CD4-positive, CD25-positive, alpha-beta regulatory T cell (primary cell): ENCODE measurements at regions not wholly inside any gene's neighbourhood (a gene's known extent, or its start where the extent isn't known, plus 50 kb on each side); places are given as distances from the start of the nearest gene placed in this dataset.

ENCODE experiments used
- ATAC-seq, 2 donors: fragments of 150-1000 bp; cut with Tn5 transposase; one replicate each; pipeline ENCODE4 v1.10.0; 2021; ENCODE audit warnings: low read depth in 2 of 2, moderate number of reproducible peaks in 2 of 2, moderate library complexity in 1 of 2
- DNase-seq, 3 donors: peaks; one replicate each; pipeline versions ENCODE4 v3.0.0 to v3.0.0-alpha.2; 2012 to 2022; ENCODE audit warnings: mixed read lengths in 1 of 3
- H3K27ac ChIP-seq: one replicate; pipeline ENCODE4 v1.7.0; 2013; ENCODE audit warnings: mild to moderate bottlenecking, low read length; ENCODE audit not compliant: insufficient read depth, poor library complexity, severe bottlenecking
- H3K27me3 ChIP-seq: one replicate; pipeline ENCODE4 v1.7.0; 2013; ENCODE audit warnings: low read length; ENCODE audit not compliant: control insufficient read depth, insufficient read depth
- H3K36me3 ChIP-seq: one replicate; pipeline ENCODE4 v1.7.0; 2013; ENCODE audit warnings: mild to moderate bottlenecking, low read length, moderate library complexity; ENCODE audit not compliant: control insufficient read depth, insufficient read depth
- H3K4me1 ChIP-seq: 2 replicates; pipeline ENCODE4 v1.7.0; 2013; ENCODE audit warnings: mild to moderate bottlenecking, low read length; ENCODE audit not compliant: insufficient read depth, control insufficient read depth, poor library complexity, severe bottlenecking
- H3K4me3 ChIP-seq: one replicate; pipeline ENCODE4 v1.7.0; 2013; ENCODE audit warnings: low read depth, mild to moderate bottlenecking, low read length, moderate library complexity
- H3K9me3 ChIP-seq, 2 experiments: 1 replicate in 1 of 2; 2 replicates in 1 of 2; pipeline ENCODE4 v1.7.0; 2013; ENCODE audit warnings: low read length in 2 of 2, mild to moderate bottlenecking in 1 of 2, moderate library complexity in 1 of 2; ENCODE audit not compliant: control insufficient read depth in 2 of 2
- H3K27ac Mint-ChIP-seq, 3 donors: one replicate each; pipeline ENCODE4 v1.8.0; 2020 to 2022; ENCODE audit warnings: mild to moderate bottlenecking in 3 of 3, mixed read lengths in 3 of 3, moderate library complexity in 2 of 3
- H3K27me3 Mint-ChIP-seq: one replicate; pipeline ENCODE4 v1.8.0; 2022; ENCODE audit warnings: mild to moderate bottlenecking, mixed read lengths
- H3K36me3 Mint-ChIP-seq: one replicate; pipeline ENCODE4 v1.8.0; 2020; ENCODE audit warnings: mixed read lengths
- H3K4me1 Mint-ChIP-seq, 4 donors: one replicate each; pipeline ENCODE4 v1.8.0; 2020 to 2022; ENCODE audit warnings: mixed read lengths in 4 of 4, mild to moderate bottlenecking in 1 of 4
- H3K4me3 Mint-ChIP-seq, 4 donors: one replicate each; pipeline ENCODE4 v1.8.0; 2020 to 2022; ENCODE audit warnings: mild to moderate bottlenecking in 4 of 4, mixed read lengths in 4 of 4, moderate library complexity in 3 of 4
- H3K9me3 Mint-ChIP-seq, 7 donors: one replicate each; pipeline ENCODE4 v1.8.0; 2020 to 2022; ENCODE audit warnings: mixed read lengths in 7 of 7, mild to moderate bottlenecking in 3 of 7, moderate library complexity in 2 of 7

DNA sequence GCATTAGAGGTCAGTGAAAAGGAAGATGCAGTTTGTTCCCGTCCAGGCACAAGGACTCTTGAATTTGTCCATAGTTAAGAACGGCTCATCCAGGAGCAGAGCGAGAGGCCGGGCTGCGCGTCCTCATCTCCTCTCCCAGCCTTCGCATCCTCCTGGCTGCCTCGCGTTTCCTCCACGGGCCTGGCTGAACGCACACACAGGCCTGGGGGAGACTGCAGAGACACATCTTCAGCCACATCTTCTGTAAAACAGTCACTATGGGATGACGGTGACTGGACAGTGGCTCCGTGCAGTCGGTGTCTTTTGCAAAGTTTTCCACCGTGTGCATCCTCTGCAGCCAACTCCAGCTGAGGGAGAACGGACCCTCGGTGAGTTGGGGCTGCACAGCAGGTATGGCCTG lies 89.7 kb downstream of the PSMG1 start:
- Histone ChIP-seq H3K9me3 (no peaks in the 10 kb centered on the region), H3K27ac (no peak overlapping the region), H3K4me3 (no peak overlapping the region), H3K4me1 (no peaks in the 10 kb centered on the region), H3K36me3 (no peaks in the 10 kb centered on the region), H3K27me3 (no peaks in the 10 kb centered on the region)
- H3K27ac Mint-ChIP-seq = no peak overlapping the region
- peaks cover 4% of the 10 kb centered on the region for H3K27me3 Mint-ChIP-seq
- H3K36me3 Mint-ChIP-seq = no peaks in the 10 kb centered on the region
- H3K4me3 Mint-ChIP-seq = no peak overlapping the region
- ATAC-seq (no peak), DNase-seq (no peak)
- no peaks in the 10 kb centered on the region for H3K4me1 Mint-ChIP-seq
- H3K9me3 Mint-ChIP-seq = no peaks in the 10 kb centered on the region

DNA sequence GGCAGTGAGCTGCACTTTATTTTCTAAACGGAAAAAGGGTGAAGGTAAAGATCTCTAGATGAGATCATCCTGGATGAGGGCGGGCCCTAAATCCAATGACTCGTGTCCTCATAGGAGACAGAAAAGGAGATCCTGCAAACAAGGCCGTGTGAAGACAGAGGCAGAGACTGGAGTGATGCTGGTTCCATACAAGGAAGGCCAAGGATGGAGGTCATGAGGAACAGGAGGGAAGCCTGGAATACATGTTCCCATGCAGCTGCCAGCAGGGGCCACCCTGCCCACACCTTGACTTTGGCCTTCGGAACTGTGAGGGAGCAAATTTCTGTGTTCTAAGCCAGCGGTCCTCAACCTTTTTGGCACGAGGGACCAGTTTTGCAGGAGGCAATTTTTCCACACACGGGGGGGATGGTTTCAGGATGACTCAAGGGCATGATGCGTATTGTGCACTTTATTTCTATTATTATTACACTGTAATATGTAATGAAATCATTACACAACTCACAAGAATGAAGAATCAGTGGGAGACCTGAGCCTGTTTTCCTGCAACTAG lies 94.3 kb downstream of the PSMG1 start:
- Histone ChIP-seq H3K4me3 (no peak overlapping the region), H3K9me3 (no peaks in the 10 kb centered on the region), H3K4me1 (no peaks in the 10 kb centered on the region), H3K27me3 (no peaks in the 10 kb centered on the region), H3K36me3 (no peaks in the 10 kb centered on the region), H3K27ac (no peak overlapping the region)
- no peaks in the 10 kb centered on the region for H3K27me3 Mint-ChIP-seq
- no peaks in the 10 kb centered on the region for H3K4me1 Mint-ChIP-seq
- no peaks in the 10 kb centered on the region for H3K36me3 Mint-ChIP-seq
- H3K9me3 Mint-ChIP-seq = no peaks in the 10 kb centered on the region
- DNase-seq = no peak
- no peak overlapping the region for H3K27ac Mint-ChIP-seq
- no peak overlapping the region for H3K4me3 Mint-ChIP-seq
- ATAC-seq = no peak

DNA sequence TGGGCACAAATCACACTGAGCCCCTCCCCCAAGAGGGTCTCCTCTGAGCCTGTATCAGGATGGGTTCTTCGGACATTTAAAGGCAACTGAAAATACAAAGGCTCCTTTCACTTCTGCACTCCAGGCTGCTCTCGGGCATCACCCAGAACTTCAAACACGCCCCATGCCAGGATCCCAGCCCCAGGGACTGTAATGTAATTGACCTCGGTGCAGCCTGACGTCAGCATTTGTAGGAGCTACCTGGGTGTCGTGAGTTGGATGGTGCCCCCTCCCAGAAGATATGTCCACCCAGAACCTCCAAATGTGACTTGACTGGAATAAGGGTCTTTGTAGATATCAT lies 95.2 kb downstream of the PSMG1 start:
- H3K4me3 ChIP-seq = no peak overlapping the region
- Mint-ChIP-seq H3K9me3 (no peaks in the 10 kb centered on the region), H3K27me3 (no peaks in the 10 kb centered on the region), H3K36me3 (no peaks in the 10 kb centered on the region), H3K4me3 (no peak overlapping the region), H3K27ac (no peak overlapping the region), H3K4me1 (no peaks in the 10 kb centered on the region)
- no peak for ATAC-seq
- H3K36me3 ChIP-seq = no peaks in the 10 kb centered on the region
- H3K4me1 ChIP-seq = no peaks in the 10 kb centered on the region
- H3K27ac ChIP-seq = no peak overlapping the region
- H3K9me3 ChIP-seq = no peaks in the 10 kb centered on the region
- H3K27me3 ChIP-seq = no peaks in the 10 kb centered on the region
- DNase-seq = no peak

DNA sequence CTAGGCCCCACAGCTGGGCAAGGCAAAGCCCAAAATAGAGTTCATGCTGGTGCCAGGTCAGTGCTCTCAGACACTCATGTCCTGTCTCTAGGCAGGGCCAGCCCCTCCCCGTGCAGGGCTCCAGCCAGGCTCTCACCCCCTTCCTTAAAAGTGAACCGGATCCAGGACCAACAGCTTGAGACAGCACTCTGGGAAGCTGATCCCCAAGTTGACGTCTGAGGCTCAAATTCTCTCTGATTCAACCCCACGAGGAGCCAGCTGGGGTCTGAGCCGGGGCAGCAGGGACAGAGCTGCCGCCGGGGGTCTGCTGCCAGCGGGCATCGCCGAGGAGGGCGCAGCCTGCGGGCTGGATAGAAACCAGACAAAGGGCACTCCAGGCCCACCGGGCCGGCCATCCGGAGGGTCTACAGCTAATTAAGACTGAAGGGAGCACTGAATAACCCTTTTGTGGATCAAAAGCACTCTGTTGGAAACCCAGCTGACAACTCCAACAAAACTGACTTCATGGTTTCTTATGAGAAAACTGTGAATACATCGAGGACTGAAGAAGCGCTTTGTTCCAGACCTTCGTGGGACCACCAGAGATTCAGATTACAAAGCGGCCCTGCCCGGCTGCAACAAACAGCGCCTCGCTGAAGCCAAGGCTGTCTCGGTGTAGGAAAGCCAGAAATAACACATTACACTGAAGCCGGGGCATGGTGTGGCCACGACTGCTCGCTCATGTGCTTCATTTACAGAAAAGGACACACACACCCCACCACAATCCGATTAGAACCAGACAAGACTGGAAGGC lies 95.8 kb downstream of the PSMG1 start:
- no peak overlapping the region for H3K27ac Mint-ChIP-seq
- no peaks in the 10 kb centered on the region for H3K4me1 ChIP-seq
- no peaks in the 10 kb centered on the region for H3K36me3 Mint-ChIP-seq
- H3K4me3 Mint-ChIP-seq = no peak overlapping the region
- DNase-seq = no peak
- no peak for ATAC-seq
- no peaks in the 10 kb centered on the region for H3K9me3 ChIP-seq
- H3K36me3 ChIP-seq = no peaks in the 10 kb centered on the region
- no peaks in the 10 kb centered on the region for H3K27me3 ChIP-seq
- no peaks in the 10 kb centered on the region for H3K27me3 Mint-ChIP-seq
- H3K27ac ChIP-seq = no peak overlapping the region
- H3K4me1 Mint-ChIP-seq = no peaks in the 10 kb centered on the region
- H3K4me3 ChIP-seq = no peak overlapping the region
- no peaks in the 10 kb centered on the region for H3K9me3 Mint-ChIP-seq

DNA sequence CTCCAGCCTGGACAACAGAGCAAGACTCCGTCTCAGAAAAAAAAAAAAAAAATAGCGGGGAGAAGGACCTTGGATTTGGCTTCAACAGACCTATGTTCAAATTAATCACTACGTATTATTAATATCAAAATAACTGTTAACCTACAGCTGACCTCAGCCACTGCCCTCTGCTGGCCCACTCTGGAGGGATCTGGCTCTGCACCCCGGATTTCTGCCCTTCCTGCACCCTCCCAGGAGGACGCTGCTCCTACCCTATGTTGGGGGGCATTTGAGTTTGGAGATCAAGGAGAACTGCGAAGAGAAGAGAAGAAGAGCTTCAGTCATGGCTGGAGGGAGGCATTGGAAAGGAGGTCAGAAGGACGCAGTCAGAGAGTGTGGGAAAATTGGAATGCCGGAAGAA lies 96.7 kb downstream of the PSMG1 start:
- Mint-ChIP-seq H3K27me3 (no peaks in the 10 kb centered on the region), H3K27ac (no peak overlapping the region), H3K4me1 (no peaks in the 10 kb centered on the region), H3K36me3 (no peaks in the 10 kb centered on the region), H3K4me3 (no peak overlapping the region), H3K9me3 (no peaks in the 10 kb centered on the region)
- no peaks in the 10 kb centered on the region for H3K36me3 ChIP-seq
- H3K4me1 ChIP-seq = no peaks in the 10 kb centered on the region
- ATAC-seq = no peak
- H3K27me3 ChIP-seq = no peaks in the 10 kb centered on the region
- no peak overlapping the region for H3K4me3 ChIP-seq
- no peak overlapping the region for H3K27ac ChIP-seq
- no peaks in the 10 kb centered on the region for H3K9me3 ChIP-seq
- DNase-seq = no peak

DNA sequence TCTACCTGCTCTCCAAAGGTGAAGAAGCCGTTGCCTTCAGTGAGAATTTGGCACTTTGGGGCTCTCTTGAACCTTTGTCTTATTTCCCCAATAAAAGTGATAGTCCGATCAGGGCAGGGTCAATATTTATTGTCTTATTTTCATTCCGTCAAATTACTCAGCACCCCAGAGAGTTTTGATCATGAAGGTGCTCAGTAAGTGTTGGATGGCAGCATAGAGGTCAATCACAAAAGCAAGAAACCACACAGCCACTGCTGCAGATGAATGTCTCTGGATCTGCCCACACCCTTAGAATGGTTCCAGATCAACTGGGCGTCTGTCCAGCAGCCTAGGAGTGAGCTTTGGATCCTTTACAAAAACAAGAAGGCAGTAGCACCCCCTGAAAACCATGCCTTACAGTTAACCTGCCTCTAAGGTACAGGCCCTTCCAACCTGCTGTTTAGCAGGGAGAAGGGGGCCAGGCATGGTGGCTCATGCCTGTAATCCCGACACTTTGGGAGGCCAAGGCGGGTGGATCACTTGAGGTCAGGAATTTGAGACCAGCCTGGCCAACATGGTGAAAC lies 97.3 kb downstream of the PSMG1 start:
- H3K27me3 ChIP-seq = no peaks in the 10 kb centered on the region
- no peak overlapping the region for H3K27ac ChIP-seq
- no peaks in the 10 kb centered on the region for H3K4me1 ChIP-seq
- Mint-ChIP-seq H3K36me3 (no peaks in the 10 kb centered on the region), H3K27me3 (no peaks in the 10 kb centered on the region), H3K27ac (no peak overlapping the region), H3K9me3 (no peaks in the 10 kb centered on the region), H3K4me1 (no peaks in the 10 kb centered on the region), H3K4me3 (no peak overlapping the region)
- H3K9me3 ChIP-seq = no peaks in the 10 kb centered on the region
- H3K36me3 ChIP-seq = no peaks in the 10 kb centered on the region
- ATAC-seq (no peak), DNase-seq (no peak)
- no peak overlapping the region for H3K4me3 ChIP-seq

DNA sequence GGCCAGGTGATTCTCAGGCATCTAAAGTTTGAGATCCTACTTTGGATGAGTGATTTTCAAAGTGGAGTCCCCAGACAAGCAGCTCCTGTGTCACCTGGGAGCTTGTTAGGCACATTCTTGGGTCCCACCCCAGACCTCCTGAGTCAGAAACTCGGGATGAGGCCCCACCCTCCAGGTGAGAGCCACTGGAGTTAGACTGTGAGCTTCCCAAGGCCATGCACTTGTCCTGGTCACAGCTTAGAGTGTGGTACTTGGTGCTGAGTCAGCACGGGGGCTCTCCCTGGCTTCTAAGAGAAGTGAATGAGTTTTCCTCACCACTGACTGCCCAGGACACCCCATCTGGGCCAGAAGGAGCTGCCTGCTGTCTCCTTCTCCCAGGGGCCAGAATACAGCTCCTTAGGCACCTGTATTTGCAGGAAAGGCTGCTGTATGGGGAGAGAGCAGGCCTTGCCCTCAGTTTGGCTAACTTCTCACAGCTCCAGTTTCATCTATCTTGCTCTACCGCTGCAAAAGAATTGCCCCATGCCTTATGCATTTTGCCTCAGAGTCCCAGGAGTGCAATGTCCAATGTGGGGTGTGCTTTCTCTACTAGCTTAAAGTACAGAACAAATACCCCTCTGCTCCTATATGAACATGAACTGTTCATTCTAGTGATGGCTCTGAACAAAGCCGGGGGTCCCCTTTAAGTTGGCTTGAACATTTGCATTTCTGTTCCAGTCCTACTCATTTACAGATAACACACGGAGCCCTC lies 98.1 kb downstream of the PSMG1 start:
- H3K9me3 ChIP-seq = no peaks in the 10 kb centered on the region
- ATAC-seq (no peak), DNase-seq (no peak)
- no peaks in the 10 kb centered on the region for H3K4me1 ChIP-seq
- no peaks in the 10 kb centered on the region for H3K36me3 ChIP-seq
- Mint-ChIP-seq H3K36me3 (no peaks in the 10 kb centered on the region), H3K27ac (no peak overlapping the region), H3K4me1 (no peaks in the 10 kb centered on the region), H3K9me3 (no peaks in the 10 kb centered on the region), H3K27me3 (no peaks in the 10 kb centered on the region), H3K4me3 (no peak overlapping the region)
- H3K27ac ChIP-seq = no peak overlapping the region
- no peaks in the 10 kb centered on the region for H3K27me3 ChIP-seq
- no peak overlapping the region for H3K4me3 ChIP-seq
